ENCODE measurements at regions not wholly inside any gene's neighbourhood (a gene's known extent, or its start where the extent isn't known, plus 50 kb on each side); places are given as distances from the start of the nearest gene placed in this dataset.
"Not testable (repeated sequence)": the region's sequence is repeated elsewhere in the genome, so short reads cannot be mapped to it uniquely, and the experiment has no call there.

- H3K27me3 Mint-ChIP-seq, result no peaks in the 10 kb centered on the region
- intact Hi-C loops (cut with micrococcal nuclease), result no loop called here
- no peak overlapping the region for H3K4me3 Mint-ChIP-seq
- no peaks in the 10 kb centered on the region for H3K9me3 Mint-ChIP-seq
- no peak overlapping the region for H3K27ac Mint-ChIP-seq
- no peaks in the 10 kb centered on the region for H3K36me3 Mint-ChIP-seq (ENCODE audit: low read depth)
- no peaks in the 10 kb centered on the region for H3K4me1 Mint-ChIP-seq (ENCODE audit: low read depth)
Observed at GRCh38 chr9:100785946-100786345, 208.1 kb downstream of the CAVIN4 start.

DNA sequence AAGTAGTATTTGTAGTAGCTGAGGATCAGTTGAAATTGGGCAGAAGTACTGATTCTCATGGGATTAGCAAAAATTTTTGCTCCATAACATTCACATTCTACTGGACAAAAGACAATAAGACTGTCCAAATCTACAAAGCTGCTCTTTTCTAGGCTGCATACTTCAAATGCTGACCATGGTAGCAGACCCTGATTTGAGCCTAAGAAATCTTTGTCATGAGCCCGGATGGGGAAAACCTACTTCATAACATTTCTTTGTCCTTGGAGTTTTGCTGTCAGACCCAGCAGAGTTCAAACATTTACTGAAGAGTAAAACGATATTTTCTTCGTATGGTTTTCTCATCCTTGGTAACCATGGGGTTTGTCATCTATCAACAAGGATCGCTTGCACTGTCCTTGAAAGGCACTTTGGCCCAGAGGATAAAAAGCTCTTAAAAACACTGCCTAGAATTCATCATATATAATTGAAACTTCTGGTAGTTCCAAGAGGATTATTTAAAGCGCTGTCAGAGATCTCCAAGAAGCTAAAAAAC is 216.9 kb downstream of the CAVIN4 start:
- Mint-ChIP-seq H3K27ac (no peak overlapping the region), H3K27me3 (no peaks in the 10 kb centered on the region), H3K4me3 (no peak overlapping the region), H3K36me3 (ENCODE audit: low read depth) (no peaks in the 10 kb centered on the region), H3K9me3 (no peaks in the 10 kb centered on the region), H3K4me1 (ENCODE audit: low read depth) (no peaks in the 10 kb centered on the region)
- intact Hi-C loops (cut with micrococcal nuclease), result no loop called here

DNA sequence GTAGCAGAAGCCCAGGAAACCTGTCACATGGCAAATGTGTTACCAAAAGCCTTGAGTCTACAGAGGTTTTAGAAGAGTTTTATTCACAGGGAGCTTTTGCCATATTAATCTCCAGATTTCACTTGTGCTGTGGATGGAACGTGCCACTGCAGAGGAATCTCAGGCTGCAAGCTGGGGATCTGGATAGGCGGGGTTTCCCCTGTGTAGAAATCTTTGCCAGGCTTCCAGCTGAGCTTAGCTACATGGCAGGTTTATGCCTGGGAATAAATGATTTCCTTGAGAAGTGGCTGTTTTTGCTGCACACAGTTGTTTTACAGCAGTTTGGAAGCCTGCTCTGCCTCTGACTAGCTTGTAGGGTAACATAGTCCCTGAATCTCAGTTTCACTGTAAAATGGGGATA is 224.6 kb upstream of the PLPPR1 start:
- H3K27me3 Mint-ChIP-seq, result no peaks in the 10 kb centered on the region
- no peaks in the 10 kb centered on the region for H3K9me3 Mint-ChIP-seq
- H3K36me3 Mint-ChIP-seq (ENCODE audit: low read depth), result no peaks in the 10 kb centered on the region
- H3K4me3 Mint-ChIP-seq, result no peak overlapping the region
- no peak overlapping the region for H3K27ac Mint-ChIP-seq
- intact Hi-C loops (cut with micrococcal nuclease), result no loop called here
- H3K4me1 Mint-ChIP-seq (ENCODE audit: low read depth), result no peaks in the 10 kb centered on the region

DNA sequence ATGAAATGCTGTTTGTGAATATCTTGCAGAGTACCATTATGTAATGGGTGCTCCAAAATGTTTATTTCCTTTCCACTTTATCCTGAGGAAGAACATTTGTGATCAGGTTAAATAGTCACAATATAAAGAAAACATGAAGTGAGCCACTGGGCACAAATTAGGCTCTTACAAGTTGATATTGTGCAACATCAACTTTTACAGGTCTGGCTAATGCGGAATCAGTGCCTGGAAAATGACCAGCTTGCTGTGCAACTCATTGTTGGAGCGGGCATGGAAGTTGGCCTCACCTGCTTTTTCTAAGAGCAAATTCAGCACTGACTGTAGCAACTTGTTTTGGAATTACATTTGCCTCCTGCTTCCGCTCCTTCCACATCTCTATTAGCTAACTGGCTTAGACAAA is 216.9 kb upstream of the PLPPR1 start:
- Mint-ChIP-seq H3K4me1 (ENCODE audit: low read depth) (no peaks in the 10 kb centered on the region), H3K36me3 (ENCODE audit: low read depth) (no peaks in the 10 kb centered on the region), H3K27ac (no peak overlapping the region), H3K9me3 (peaks cover 42% of the 10 kb centered on the region), H3K4me3 (no peak overlapping the region), H3K27me3 (no peaks in the 10 kb centered on the region)
- intact Hi-C loops (cut with micrococcal nuclease), result no loop called here

DNA sequence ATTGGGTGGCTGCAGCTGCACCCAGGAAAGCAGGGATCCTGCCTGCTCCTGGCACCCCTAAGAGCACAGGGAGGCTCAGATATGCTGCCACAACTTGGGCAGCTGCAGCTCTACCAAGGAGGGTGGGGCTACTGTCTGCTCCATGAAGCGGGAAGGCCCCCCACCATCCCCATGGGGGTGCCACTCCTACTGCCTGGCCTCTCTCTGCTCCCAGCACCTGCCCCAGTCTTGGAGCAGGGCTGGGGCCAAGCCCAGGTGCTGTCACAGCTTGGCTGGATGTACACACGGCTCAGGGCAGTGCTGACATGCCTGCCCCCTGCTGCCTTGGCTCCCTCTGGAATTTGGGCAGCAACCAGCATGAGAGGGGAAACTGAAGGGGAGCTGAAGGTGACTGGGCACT is 214.7 kb upstream of the PLPPR1 start:
- no peak overlapping the region for H3K27ac Mint-ChIP-seq
- peaks cover 43% of the 10 kb centered on the region for H3K9me3 Mint-ChIP-seq
- no peaks in the 10 kb centered on the region for H3K36me3 Mint-ChIP-seq (ENCODE audit: low read depth)
- no peaks in the 10 kb centered on the region for H3K4me1 Mint-ChIP-seq (ENCODE audit: low read depth)
- H3K4me3 Mint-ChIP-seq, result no peak overlapping the region
- H3K27me3 Mint-ChIP-seq, result no peaks in the 10 kb centered on the region
- intact Hi-C loops (cut with micrococcal nuclease), result no loop called here

DNA sequence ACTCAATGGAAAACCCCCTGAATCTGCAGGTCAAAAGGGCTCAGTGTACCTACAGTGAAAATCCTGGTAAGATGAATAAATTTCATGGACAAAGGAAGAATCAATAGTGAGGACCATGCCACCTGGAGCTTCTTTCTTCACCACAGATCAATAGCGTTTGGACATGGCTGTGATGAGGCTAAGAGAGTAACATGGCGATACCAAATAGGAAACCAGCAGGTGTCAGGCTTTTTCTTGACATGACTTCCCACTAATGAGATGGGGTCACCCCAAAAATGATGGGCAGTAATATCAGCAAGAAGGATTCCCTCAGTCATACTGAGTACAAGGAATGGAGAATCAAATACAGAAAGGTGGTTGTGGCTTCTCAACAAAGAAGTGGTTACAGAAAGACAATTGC is 208.5 kb upstream of the PLPPR1 start:
- Mint-ChIP-seq H3K9me3 (peaks cover 13% of the 10 kb centered on the region), H3K36me3 (ENCODE audit: low read depth) (no peaks in the 10 kb centered on the region), H3K27me3 (no peaks in the 10 kb centered on the region), H3K4me1 (ENCODE audit: low read depth) (no peaks in the 10 kb centered on the region), H3K4me3 (no peak overlapping the region), H3K27ac (no peak overlapping the region)
- intact Hi-C loops (cut with micrococcal nuclease), result no loop called here

DNA sequence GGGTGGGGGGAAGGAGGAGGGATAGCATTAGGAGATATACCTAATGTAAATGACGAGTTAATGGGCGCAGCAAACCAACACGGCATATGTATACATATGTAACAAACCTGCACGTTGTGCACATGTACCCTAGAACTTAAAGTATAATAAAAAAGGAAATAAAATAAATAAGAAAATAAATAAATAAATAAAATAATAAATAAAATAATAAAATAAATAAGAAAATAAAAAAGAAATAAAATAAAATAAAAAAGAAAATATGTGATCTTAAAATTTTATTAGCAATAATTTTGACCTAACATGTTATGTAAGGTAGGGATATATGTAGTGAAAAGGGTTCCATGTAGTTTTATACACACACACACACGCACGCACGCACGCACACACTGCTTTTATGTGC is 195.5 kb upstream of the PLPPR1 start:
- H3K36me3 Mint-ChIP-seq (ENCODE audit: low read depth); H3K4me3 Mint-ChIP-seq; H3K9me3 Mint-ChIP-seq; intact Hi-C loops (cut with micrococcal nuclease); H3K4me1 Mint-ChIP-seq (ENCODE audit: low read depth); H3K27ac Mint-ChIP-seq; H3K27me3 Mint-ChIP-seq: not testable (repeated sequence)

DNA sequence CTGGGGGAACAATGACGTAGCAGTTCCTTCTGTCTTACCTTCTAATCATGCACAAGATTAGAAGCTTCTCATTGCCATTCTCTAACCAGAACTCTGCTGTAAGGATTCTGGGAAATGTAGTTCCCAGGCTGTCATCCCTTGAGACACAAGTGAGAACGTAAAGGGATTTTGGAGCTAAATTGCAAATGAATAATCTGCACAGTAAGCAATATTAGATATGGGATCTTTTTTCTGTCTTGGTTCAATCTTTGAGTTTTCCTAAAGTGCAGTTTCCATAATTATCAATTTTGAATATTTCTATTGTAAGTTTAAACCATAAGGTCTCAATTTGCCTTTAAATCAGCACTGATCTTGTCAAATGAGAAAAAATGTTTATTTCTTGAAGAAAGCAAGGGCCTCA is 189.7 kb upstream of the PLPPR1 start:
- Mint-ChIP-seq H3K9me3 (no peaks in the 10 kb centered on the region), H3K4me1 (ENCODE audit: low read depth) (no peaks in the 10 kb centered on the region), H3K4me3 (no peak overlapping the region), H3K36me3 (ENCODE audit: low read depth) (no peaks in the 10 kb centered on the region), H3K27ac (no peak overlapping the region), H3K27me3 (no peaks in the 10 kb centered on the region)
- intact Hi-C loops (cut with micrococcal nuclease), result no loop called here

DNA sequence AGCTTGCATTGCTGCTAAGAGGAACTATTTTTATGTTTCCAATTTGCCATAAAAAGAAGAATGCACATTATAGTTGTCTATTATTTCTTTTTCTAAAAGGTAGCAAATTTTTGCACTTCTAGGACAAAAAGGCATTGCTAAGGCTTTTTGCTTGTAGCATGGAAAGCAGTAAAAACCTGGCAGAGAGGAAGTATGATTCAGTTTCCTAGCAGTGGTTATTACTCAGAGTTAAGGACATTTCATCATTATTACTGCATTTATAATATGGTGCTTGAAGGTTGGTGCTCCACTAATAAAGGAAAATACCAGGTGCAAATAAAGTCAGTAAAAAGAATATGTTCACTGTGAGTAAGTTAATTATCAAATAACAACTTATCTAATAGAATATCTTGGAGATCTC is 179.8 kb upstream of the PLPPR1 start:
- Mint-ChIP-seq H3K27me3 (peaks cover 1% of the 10 kb centered on the region), H3K4me1 (ENCODE audit: low read depth) (no peaks in the 10 kb centered on the region), H3K36me3 (ENCODE audit: low read depth) (no peaks in the 10 kb centered on the region), H3K27ac (no peak overlapping the region), H3K9me3 (no peaks in the 10 kb centered on the region), H3K4me3 (no peak overlapping the region)
- intact Hi-C loops (cut with micrococcal nuclease), result no loop called here

- H3K4me3 Mint-ChIP-seq, result no peak overlapping the region
- H3K4me1 Mint-ChIP-seq (ENCODE audit: low read depth), result no peaks in the 10 kb centered on the region
- H3K9me3 Mint-ChIP-seq, result no peaks in the 10 kb centered on the region
- H3K27me3 Mint-ChIP-seq, result no peaks in the 10 kb centered on the region
- H3K27ac Mint-ChIP-seq, result no peak overlapping the region
- intact Hi-C loops (cut with micrococcal nuclease), result no loop called here
- no peaks in the 10 kb centered on the region for H3K36me3 Mint-ChIP-seq (ENCODE audit: low read depth)
Observed at GRCh38 chr9:100852088-100852487, 176.4 kb upstream of the PLPPR1 start.

DNA sequence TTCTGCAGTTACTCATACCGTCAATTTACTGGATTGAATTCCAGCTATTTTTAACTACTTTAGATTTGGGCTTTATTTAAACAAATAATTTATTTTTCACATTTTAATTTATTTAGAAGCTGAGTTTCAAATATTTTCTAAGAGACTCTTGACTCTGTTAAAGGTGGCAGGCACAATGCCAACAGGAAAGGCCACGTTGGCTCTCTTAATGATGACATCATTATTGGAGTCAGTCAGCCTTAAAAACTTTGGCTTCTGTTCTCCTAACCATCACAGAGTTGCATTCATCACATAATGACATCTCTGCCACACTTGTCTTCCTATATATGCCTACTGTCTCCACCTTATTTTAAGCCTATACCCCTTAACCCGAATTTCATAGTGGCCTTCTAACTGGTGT is 172.3 kb upstream of the PLPPR1 start:
- H3K27ac Mint-ChIP-seq, result no peak overlapping the region
- intact Hi-C loops (cut with micrococcal nuclease), result no loop called here
- H3K27me3 Mint-ChIP-seq, result no peaks in the 10 kb centered on the region
- no peaks in the 10 kb centered on the region for H3K4me1 Mint-ChIP-seq (ENCODE audit: low read depth)
- peaks cover 9% of the 10 kb centered on the region for H3K9me3 Mint-ChIP-seq
- no peak overlapping the region for H3K4me3 Mint-ChIP-seq
- H3K36me3 Mint-ChIP-seq (ENCODE audit: low read depth), result no peaks in the 10 kb centered on the region

DNA sequence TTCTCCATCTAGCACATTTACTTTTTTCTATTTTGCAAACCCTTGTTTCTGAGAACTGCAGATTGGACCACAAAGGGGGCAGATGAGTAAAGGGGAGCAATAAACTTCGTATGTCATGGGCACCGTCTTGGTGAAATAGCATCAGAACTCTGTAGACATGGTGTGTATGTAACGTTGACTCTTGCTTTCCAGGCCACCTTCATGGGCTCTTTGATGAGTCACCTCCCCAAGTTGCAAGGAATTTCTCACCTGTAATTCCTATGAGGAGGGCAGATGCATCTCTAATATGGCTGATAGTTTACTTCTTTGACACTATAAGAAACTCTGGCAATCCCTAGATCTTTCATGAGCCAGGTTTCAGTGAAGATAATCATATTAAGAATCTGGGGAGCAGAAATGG is 163.4 kb upstream of the PLPPR1 start:
- Mint-ChIP-seq H3K27me3 (no peaks in the 10 kb centered on the region), H3K36me3 (ENCODE audit: low read depth) (no peaks in the 10 kb centered on the region), H3K4me1 (ENCODE audit: low read depth) (no peaks in the 10 kb centered on the region), H3K27ac (no peak overlapping the region), H3K9me3 (peaks cover 20% of the 10 kb centered on the region), H3K4me3 (no peak overlapping the region)
- intact Hi-C loops (cut with micrococcal nuclease), result no loop called here

DNA sequence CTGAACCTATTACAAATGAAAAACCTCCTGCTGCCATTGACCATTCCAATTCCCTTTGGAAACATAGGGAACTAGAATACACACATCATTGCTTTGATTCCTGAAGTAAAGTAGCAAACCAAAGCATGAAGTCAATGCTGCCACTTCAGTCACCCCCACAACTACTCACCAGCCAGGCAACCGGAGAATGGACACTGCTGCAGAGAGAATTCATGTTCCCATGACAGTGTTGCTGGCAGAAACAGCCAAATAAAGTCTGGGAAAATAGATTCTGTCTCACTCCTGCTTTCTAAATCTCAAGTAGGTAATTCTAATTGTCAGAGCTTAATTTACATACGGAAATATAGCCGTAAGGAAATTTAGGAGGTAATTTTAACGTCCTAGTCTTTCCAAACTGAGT is 162.9 kb upstream of the PLPPR1 start:
- H3K4me1 Mint-ChIP-seq (ENCODE audit: low read depth), result no peaks in the 10 kb centered on the region
- H3K9me3 Mint-ChIP-seq, result peaks cover 19% of the 10 kb centered on the region
- H3K4me3 Mint-ChIP-seq, result no peak overlapping the region
- intact Hi-C loops (cut with micrococcal nuclease), result no loop called here
- H3K36me3 Mint-ChIP-seq (ENCODE audit: low read depth), result no peaks in the 10 kb centered on the region
- no peak overlapping the region for H3K27ac Mint-ChIP-seq
- H3K27me3 Mint-ChIP-seq, result no peaks in the 10 kb centered on the region

DNA sequence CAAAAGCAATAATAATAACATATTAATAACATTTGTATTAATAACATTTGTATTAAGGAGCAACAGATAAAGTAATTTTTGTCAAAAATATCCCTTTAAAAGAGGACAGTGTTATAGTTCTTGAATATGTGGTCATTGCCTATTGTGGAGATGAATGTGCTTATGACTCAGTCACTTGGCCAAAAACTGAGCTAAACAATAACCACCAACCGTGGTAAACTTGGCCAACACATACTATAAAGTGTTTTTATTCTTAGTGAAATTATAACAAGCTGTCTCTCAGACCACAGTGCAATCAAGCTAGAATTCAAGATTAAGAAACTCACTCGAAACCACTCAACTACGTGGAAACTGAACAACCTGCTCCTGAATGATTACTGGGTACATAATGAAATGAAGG is 159.2 kb upstream of the PLPPR1 start:
- Mint-ChIP-seq H3K4me1 (ENCODE audit: low read depth) (no peaks in the 10 kb centered on the region), H3K4me3 (no peak overlapping the region), H3K9me3 (peaks cover 11% of the 10 kb centered on the region), H3K27ac (no peak overlapping the region), H3K27me3 (no peaks in the 10 kb centered on the region), H3K36me3 (ENCODE audit: low read depth) (no peaks in the 10 kb centered on the region)
- intact Hi-C loops (cut with micrococcal nuclease), result no loop called here

DNA sequence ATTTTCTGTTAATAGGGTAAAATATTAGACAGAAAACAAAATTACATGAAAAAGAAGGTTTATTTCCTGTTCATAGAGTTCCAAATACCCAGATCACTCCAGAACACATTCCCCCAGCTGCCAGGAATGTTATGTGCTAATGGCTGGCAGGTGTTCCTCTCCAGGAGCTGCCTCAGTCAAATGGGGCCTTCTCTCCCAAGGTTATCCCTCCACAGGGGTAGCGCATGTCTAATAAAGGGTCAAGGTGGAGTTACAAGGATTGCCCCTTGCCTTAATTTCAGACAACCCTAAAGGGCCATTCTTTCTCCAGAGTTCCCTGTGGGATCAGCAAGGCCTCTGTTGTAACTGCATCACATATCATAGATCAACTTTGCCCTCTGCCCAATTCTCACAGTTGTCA is 148.6 kb upstream of the PLPPR1 start:
- H3K4me3 Mint-ChIP-seq, result no peak overlapping the region
- H3K27me3 Mint-ChIP-seq, result no peaks in the 10 kb centered on the region
- H3K9me3 Mint-ChIP-seq, result no peaks in the 10 kb centered on the region
- H3K36me3 Mint-ChIP-seq (ENCODE audit: low read depth), result no peaks in the 10 kb centered on the region
- intact Hi-C loops (cut with micrococcal nuclease), result no loop called here
- no peaks in the 10 kb centered on the region for H3K4me1 Mint-ChIP-seq (ENCODE audit: low read depth)
- no peak overlapping the region for H3K27ac Mint-ChIP-seq

All from dendritic cell treated with granulocyte-macrophage colony-stimulating factor and Interleukin-4, amounts not matched to agents 40 ng/mL and 50 ng/mL, for 4 days (primary cell).